GM13977 (cell line): ENCODE measurements at regions not wholly inside any gene's neighbourhood (a gene's known extent, or its start where the extent isn't known, plus 50 kb on each side); places are given as distances from the start of the nearest gene placed in this dataset.
"Not testable (repeated sequence)": the region's sequence is repeated elsewhere in the genome, so short reads cannot be mapped to it uniquely, and the experiment has no call there.

ENCODE experiments used
- DNase-seq: peaks from one replicate; pipeline ENCODE4 v3.0.0; 2012; ENCODE audit warnings: low spot score
- CTCF ChIP-seq: IDR thresholded peaks from 2 replicates; pipeline ENCODE4 v1.5.1; 2012; ENCODE audit warnings: mild to moderate bottlenecking, control low read depth; ENCODE audit not compliant: insufficient read depth; ENCODE audit errors: extremely low read depth, missing control alignments
- in situ Hi-C: fragments of 300-500 bp; cut with MboI; formaldehyde crosslinking; loops from one replicate; pipeline ENCODE4 v1.12.0; 2022; ENCODE audit warnings: low sequenced_read_pairs, low pct_unique_long_range_greater_than_20kb, mixed read lengths, inconsistent platforms; ENCODE audit not compliant: unreplicated experiment

GRCh38 chr4:20015636-20016224, 236.0 kb upstream of the SLIT2 start:
- no peak for DNase-seq
- in situ Hi-C loops: no loop called here
- no peak for TF ChIP-seq CTCF

GRCh38 chr4:20003836-20004558, 247.7 kb upstream of the SLIT2 start:
- in situ Hi-C loops, DNase-seq: not testable (repeated sequence)

- in situ Hi-C loops: no loop called here
- no peak for TF ChIP-seq CTCF
- no peak for DNase-seq
Measured at GRCh38 chr4:19999775-20000414, 251.8 kb upstream of the SLIT2 start.

GRCh38 chr4:19999276-19999675, 252.4 kb upstream of the SLIT2 start:
- TF ChIP-seq CTCF: no peak
- no peak for DNase-seq
- in situ Hi-C loops: no loop called here

GRCh38 chr4:19993242-19993641, 258.5 kb upstream of the SLIT2 start:
- in situ Hi-C loops: no loop called here
- TF ChIP-seq CTCF: no peak
- no peak for DNase-seq

- in situ Hi-C loops: no loop called here
- no peak for TF ChIP-seq CTCF
- no peak for DNase-seq
Measured at GRCh38 chr4:19992471-19993093, 259.1 kb upstream of the SLIT2 start.

GRCh38 chr4:19987746-19988145, 264.0 kb upstream of the SLIT2 start:
- no peak for TF ChIP-seq CTCF
- in situ Hi-C loops: no loop called here
- no peak for DNase-seq
